ENCODE measurements at regions not wholly inside any gene's neighbourhood (a gene's known extent, or its start where the extent isn't known, plus 50 kb on each side); places are given as distances from the start of the nearest gene placed in this dataset.
"Not testable (repeated sequence)": the region's sequence is repeated elsewhere in the genome, so short reads cannot be mapped to it uniquely, and the experiment has no call there.

GRCh38 chr6:105853979-105854378 lies 232.2 kb upstream of the PRDM1 start:
- H3K36me3 ChIP-seq (ENCODE audit: insufficient read depth, low read depth, low read length); H3K9ac ChIP-seq (ENCODE audit: low read depth, low read length); H3K4me1 ChIP-seq (ENCODE audit: insufficient read depth, low read length); H3K9me3 ChIP-seq (ENCODE audit: insufficient read depth, low read depth, low read length); H3K27me3 ChIP-seq (ENCODE audit: insufficient read depth, low read length); H3K4me3 ChIP-seq (ENCODE audit: low read length); H3K27ac ChIP-seq (ENCODE audit: low read length): not testable (repeated sequence)

GRCh38 chr6:105851606-105852005 lies 234.5 kb upstream of the PRDM1 start:
- H3K9me3 ChIP-seq (ENCODE audit: insufficient read depth, low read depth, low read length): no peaks in the 10 kb centered on the region
- H3K4me3 ChIP-seq (ENCODE audit: low read length): no peak overlapping the region
- peaks cover 4% of the 10 kb centered on the region; the same call in 1 of the 2 replicates for H3K4me1 ChIP-seq (ENCODE audit: insufficient read depth, low read length)
- no peak overlapping the region for H3K27ac ChIP-seq (ENCODE audit: low read length)
- no peak overlapping the region for H3K9ac ChIP-seq (ENCODE audit: low read depth, low read length)
- no peaks in the 10 kb centered on the region for H3K27me3 ChIP-seq (ENCODE audit: insufficient read depth, low read length)
- H3K36me3 ChIP-seq (ENCODE audit: insufficient read depth, low read depth, low read length): no peaks in the 10 kb centered on the region

- no peaks in the 10 kb centered on the region for H3K27me3 ChIP-seq (ENCODE audit: insufficient read depth, low read length)
- no peaks in the 10 kb centered on the region for H3K36me3 ChIP-seq (ENCODE audit: insufficient read depth, low read depth, low read length)
- H3K4me3 ChIP-seq (ENCODE audit: low read length): no peak overlapping the region
- no peak overlapping the region for H3K27ac ChIP-seq (ENCODE audit: low read length)
- H3K9me3 ChIP-seq (ENCODE audit: insufficient read depth, low read depth, low read length): no peaks in the 10 kb centered on the region
- no peak overlapping the region for H3K9ac ChIP-seq (ENCODE audit: low read depth, low read length)
- H3K4me1 ChIP-seq (ENCODE audit: insufficient read depth, low read length): peaks cover 4% of the 10 kb centered on the region; the same call in 1 of the 2 replicates
Measured at GRCh38 chr6:105851113-105851580, 235.0 kb upstream of the PRDM1 start.

GRCh38 chr6:105850261-105851112 lies 235.6 kb upstream of the PRDM1 start:
- Histone ChIP-seq H3K27me3 (ENCODE audit: insufficient read depth, low read length) (no peaks in the 10 kb centered on the region), H3K27ac (ENCODE audit: low read length) (no peak overlapping the region), H3K9me3 (ENCODE audit: insufficient read depth, low read depth, low read length) (no peaks in the 10 kb centered on the region), H3K4me3 (ENCODE audit: low read length) (no peak overlapping the region), H3K36me3 (ENCODE audit: insufficient read depth, low read depth, low read length) (no peaks in the 10 kb centered on the region), H3K4me1 (ENCODE audit: insufficient read depth, low read length) (peaks cover 4% of the 10 kb centered on the region; the same call in 1 of the 2 replicates), H3K9ac (ENCODE audit: low read depth, low read length) (no peak overlapping the region)

GRCh38 chr6:105849746-105850145 lies 236.4 kb upstream of the PRDM1 start:
- H3K4me1 ChIP-seq (ENCODE audit: insufficient read depth, low read length): peaks cover 4% of the 10 kb centered on the region; the same call in 1 of the 2 replicates
- no peak overlapping the region for H3K9ac ChIP-seq (ENCODE audit: low read depth, low read length)
- no peak overlapping the region for H3K4me3 ChIP-seq (ENCODE audit: low read length)
- no peaks in the 10 kb centered on the region for H3K9me3 ChIP-seq (ENCODE audit: insufficient read depth, low read depth, low read length)
- no peak overlapping the region for H3K27ac ChIP-seq (ENCODE audit: low read length)
- H3K36me3 ChIP-seq (ENCODE audit: insufficient read depth, low read depth, low read length): no peaks in the 10 kb centered on the region
- no peaks in the 10 kb centered on the region for H3K27me3 ChIP-seq (ENCODE audit: insufficient read depth, low read length)

- Histone ChIP-seq H3K36me3 (ENCODE audit: insufficient read depth, low read depth, low read length) (no peaks in the 10 kb centered on the region), H3K9me3 (ENCODE audit: insufficient read depth, low read depth, low read length) (no peaks in the 10 kb centered on the region), H3K27me3 (ENCODE audit: insufficient read depth, low read length) (no peaks in the 10 kb centered on the region), H3K27ac (ENCODE audit: low read length) (no peak overlapping the region), H3K9ac (ENCODE audit: low read depth, low read length) (no peak overlapping the region), H3K4me3 (ENCODE audit: low read length) (no peak overlapping the region), H3K4me1 (ENCODE audit: insufficient read depth, low read length) (peaks cover 10% of the 10 kb centered on the region; the same call in 1 of the 2 replicates)
Measured at GRCh38 chr6:105847433-105847832, 238.7 kb upstream of the PRDM1 start.

- no peak overlapping the region for H3K4me3 ChIP-seq (ENCODE audit: low read length)
- H3K36me3 ChIP-seq (ENCODE audit: insufficient read depth, low read depth, low read length): no peaks in the 10 kb centered on the region
- no peaks in the 10 kb centered on the region for H3K9me3 ChIP-seq (ENCODE audit: insufficient read depth, low read depth, low read length)
- peaks cover 6% of the 10 kb centered on the region; the same call in 1 of the 2 replicates for H3K4me1 ChIP-seq (ENCODE audit: insufficient read depth, low read length)
- no peak overlapping the region for H3K27ac ChIP-seq (ENCODE audit: low read length)
- no peaks in the 10 kb centered on the region for H3K27me3 ChIP-seq (ENCODE audit: insufficient read depth, low read length)
- H3K9ac ChIP-seq (ENCODE audit: low read depth, low read length): no peak overlapping the region
Measured at GRCh38 chr6:105844275-105844883, 241.8 kb upstream of the PRDM1 start.

- H3K9ac ChIP-seq (ENCODE audit: low read depth, low read length): no peak overlapping the region
Measured at GRCh38 chr6:105839266-105839665, 246.9 kb upstream of the PRDM1 start.

GRCh38 chr6:105838171-105838570 lies 248.0 kb upstream of the PRDM1 start:
- H3K27me3 ChIP-seq (ENCODE audit: insufficient read depth, low read length): no peaks in the 10 kb centered on the region
- no peak overlapping the region for H3K27ac ChIP-seq (ENCODE audit: low read length)
- H3K9ac ChIP-seq (ENCODE audit: low read depth, low read length): no peak overlapping the region
- no peaks in the 10 kb centered on the region for H3K36me3 ChIP-seq (ENCODE audit: insufficient read depth, low read depth, low read length)
- H3K9me3 ChIP-seq (ENCODE audit: insufficient read depth, low read depth, low read length): no peaks in the 10 kb centered on the region
- H3K4me3 ChIP-seq (ENCODE audit: low read length): no peak overlapping the region
- no peaks in the 10 kb centered on the region for H3K4me1 ChIP-seq (ENCODE audit: insufficient read depth, low read length)

More at GRCh38 chr6:105839266-105839665, 246.9 kb upstream of the PRDM1 start:
- Histone ChIP-seq H3K27me3 (ENCODE audit: insufficient read depth, low read length) (no peaks in the 10 kb centered on the region), H3K36me3 (ENCODE audit: insufficient read depth, low read depth, low read length) (no peaks in the 10 kb centered on the region), H3K4me3 (ENCODE audit: low read length) (no peak overlapping the region), H3K9me3 (ENCODE audit: insufficient read depth, low read depth, low read length) (no peaks in the 10 kb centered on the region), H3K27ac (ENCODE audit: low read length) (no peak overlapping the region), H3K4me1 (ENCODE audit: insufficient read depth, low read length) (peaks cover 3% of the 10 kb centered on the region; the same call in 1 of the 2 replicates)

- Histone ChIP-seq H3K9me3 (ENCODE audit: insufficient read depth, low read depth, low read length) (no peaks in the 10 kb centered on the region), H3K36me3 (ENCODE audit: insufficient read depth, low read depth, low read length) (no peaks in the 10 kb centered on the region), H3K27me3 (ENCODE audit: insufficient read depth, low read length) (no peaks in the 10 kb centered on the region), H3K27ac (ENCODE audit: low read length) (no peak overlapping the region), H3K4me3 (ENCODE audit: low read length) (no peak overlapping the region), H3K4me1 (ENCODE audit: insufficient read depth, low read length) (no peaks in the 10 kb centered on the region), H3K9ac (ENCODE audit: low read depth, low read length) (no peak overlapping the region)
Measured at GRCh38 chr6:105836889-105837288, 249.2 kb upstream of the PRDM1 start.

GRCh38 chr6:105836379-105836778 lies 249.8 kb upstream of the PRDM1 start:
- no peaks in the 10 kb centered on the region for H3K4me1 ChIP-seq (ENCODE audit: insufficient read depth, low read length)
- H3K4me3 ChIP-seq (ENCODE audit: low read length): no peak overlapping the region
- H3K9ac ChIP-seq (ENCODE audit: low read depth, low read length): no peak overlapping the region
- H3K36me3 ChIP-seq (ENCODE audit: insufficient read depth, low read depth, low read length): no peaks in the 10 kb centered on the region
- H3K27ac ChIP-seq (ENCODE audit: low read length): no peak overlapping the region
- no peaks in the 10 kb centered on the region for H3K27me3 ChIP-seq (ENCODE audit: insufficient read depth, low read length)
- H3K9me3 ChIP-seq (ENCODE audit: insufficient read depth, low read depth, low read length): no peaks in the 10 kb centered on the region

- Histone ChIP-seq H3K4me1 (ENCODE audit: insufficient read depth, low read length) (no peaks in the 10 kb centered on the region), H3K27ac (ENCODE audit: low read length) (no peak overlapping the region)
Measured at GRCh38 chr6:105835373-105835772, 250.8 kb upstream of the PRDM1 start.

More at GRCh38 chr6:105835373-105835772, 250.8 kb upstream of the PRDM1 start:
- H3K36me3 ChIP-seq (ENCODE audit: insufficient read depth, low read depth, low read length): no peaks in the 10 kb centered on the region
- H3K9me3 ChIP-seq (ENCODE audit: insufficient read depth, low read depth, low read length): no peaks in the 10 kb centered on the region
- no peaks in the 10 kb centered on the region for H3K27me3 ChIP-seq (ENCODE audit: insufficient read depth, low read length)
- H3K9ac ChIP-seq (ENCODE audit: low read depth, low read length): no peak overlapping the region
- H3K4me3 ChIP-seq (ENCODE audit: low read length): no peak overlapping the region
